HCT116 (cell line): ENCODE measurements at regions not wholly inside any gene's neighbourhood (a gene's known extent, or its start where the extent isn't known, plus 50 kb on each side); places are given as distances from the start of the nearest gene placed in this dataset.

Experiments
- ATAC-seq: fragments of 200-7000 bp; cut with Tn5 transposase; 2 replicates; pipeline ENCODE4 v1.9.1; 2020; ENCODE audit warnings: mild to moderate bottlenecking, moderate library complexity
- BruUV-seq: library from RNA; stranded (reverse); fragments of 400-500 nt; replicated peaks from 2 replicates; lab custom pipeline; 2021; lab: Mats Ljungman, UMichigan
- CTCF ChIA-PET: fragments of 300-600 bp; sonication (Branson Sonifier 250); formaldehyde crosslinking; loops from one replicate; lab custom pipeline; 2021; ENCODE audit warnings: antibody characterized with exemption; lab: Charles Lee
- POLR2A ChIA-PET: fragments of 300-600, 350-600 bp; sonication (Branson Sonifier 250); formaldehyde crosslinking; loops from one replicate; lab custom pipeline; 2021; ENCODE audit warnings: antibody characterized with exemption; lab: Charles Lee
- RAD21 ChIA-PET, 2 experiments: fragments of 300-600 bp; sonication (Branson Sonifier 250); formaldehyde crosslinking; loops; one replicate each; lab custom pipeline; 2023; ENCODE audit warnings: low total read pairs in 2 of 2; ENCODE audit not compliant: uncharacterized antibody in 2 of 2, unreplicated experiment in 2 of 2, low non-redundant PET in 1 of 2; lab: Charles Lee
- DNase-seq: peaks from one replicate; pipeline ENCODE4 v3.0.0-alpha.2; 2010; ENCODE audit warnings: low read depth, low spot score
- H2AFZ ChIP-seq: fragments of 200-600 bp; shearing (Covaris generic), sonication (generic); 2 replicates; pipeline ENCODE4 v1.6.1; 2017; ENCODE audit warnings: low read depth, mixed run types, mixed read lengths, antibody characterized with exemption, low read length; ENCODE audit not compliant: poor library complexity, severe bottlenecking
- H3K27ac ChIP-seq: 2 replicates; pipeline ENCODE4 v1.5.1; 2012; ENCODE audit warnings: low read depth, low read length
- H3K27me3 ChIP-seq: fragments of 200-600 bp; sonication (generic); 2 replicates; pipeline ENCODE4 v1.6.1; 2016; ENCODE audit warnings: mixed run types, low read length, mixed read lengths; ENCODE audit not compliant: insufficient read depth
- H3K36me3 ChIP-seq, 2 experiments: fragments of 200-500 bp in 1 of 2; fragments of 200-600 bp in 1 of 2; sonication (Bioruptor generic) in 1 of 2; sonication (generic) in 1 of 2; 2 replicates each; pipeline versions ENCODE4 v1.5.1 to v1.6.1; 2014 to 2016; ENCODE audit warnings: low read length in 2 of 2, inconsistent platforms in 1 of 2, mixed read lengths in 1 of 2, mixed run types in 1 of 2; ENCODE audit not compliant: insufficient read depth in 2 of 2, control insufficient read depth in 1 of 2
- H3K4me1 ChIP-seq, 2 experiments: fragments of 200-600 bp in 1 of 2; sonication (generic) in 1 of 2; 2 replicates each; pipeline versions ENCODE4 v1.5.1 to v1.6.1; 2012 to 2017; ENCODE audit warnings: low read length in 2 of 2, inconsistent platforms in 1 of 2, mild to moderate bottlenecking in 1 of 2, mixed read lengths in 1 of 2, mixed run types in 1 of 2, moderate library complexity in 1 of 2; ENCODE audit not compliant: insufficient read depth in 2 of 2, control insufficient read depth in 1 of 2
- H3K4me2 ChIP-seq: fragments of 200-600 bp; sonication (generic); 2 replicates; pipeline ENCODE4 v1.6.1; 2017; ENCODE audit warnings: mixed run types, low read length, mixed read lengths
- H3K4me3 ChIP-seq, 2 experiments: fragments of 200-600 bp in 1 of 2; sonication (generic) in 1 of 2; replicated peaks in 1 of 2; 2 replicates each; pipeline ENCODE4 v1.5.1; 2011 to 2016; ENCODE audit warnings: low read length in 2 of 2, control low read depth in 1 of 2, low read depth in 1 of 2, mild to moderate bottlenecking in 1 of 2, mixed read lengths in 1 of 2, mixed run types in 1 of 2
- H3K79me2 ChIP-seq: fragments of 200-600 bp; sonication (generic); 2 replicates; pipeline ENCODE4 v1.6.1; 2017; ENCODE audit warnings: mild to moderate bottlenecking, mixed run types, low read length, moderate library complexity, mixed read lengths; ENCODE audit not compliant: insufficient read depth
- H3K9ac ChIP-seq: fragments of 200-600 bp; sonication (generic); 2 replicates; pipeline ENCODE4 v1.6.1; 2016; ENCODE audit warnings: low read length, mixed read lengths
- H3K9me2 ChIP-seq: fragments of 200-600 bp; sonication (generic), shearing (Covaris generic); 2 replicates; pipeline ENCODE4 v1.6.1; 2017; ENCODE audit warnings: mixed run types, mild to moderate bottlenecking, moderate library complexity; ENCODE audit not compliant: insufficient read depth
- H3K9me3 ChIP-seq, 2 experiments: fragments of 200-500 bp in 1 of 2; fragments of 200-600 bp in 1 of 2; sonication (Bioruptor generic) in 1 of 2; sonication (generic) in 1 of 2; 2 replicates each; pipeline ENCODE4 v1.6.1; 2014 to 2017; ENCODE audit warnings: low read length in 2 of 2, mixed read lengths in 2 of 2, inconsistent platforms in 1 of 2, low read depth in 1 of 2, mild to moderate bottlenecking in 1 of 2, mixed run types in 1 of 2, moderate library complexity in 1 of 2; ENCODE audit not compliant: control insufficient read depth in 1 of 2, insufficient read depth in 1 of 2
- H4K20me1 ChIP-seq: fragments of 200-600 bp; sonication (generic), shearing (Covaris generic); 2 replicates; pipeline ENCODE4 v1.6.1; 2017; ENCODE audit warnings: mixed run types, mild to moderate bottlenecking, moderate library complexity; ENCODE audit not compliant: insufficient read depth
- EGR1 ChIP-seq: IDR thresholded peaks from 2 replicates; pipeline ENCODE4 v1.6.1; 2012; ENCODE audit warnings: low read depth
- EZH2phosphoT487 ChIP-seq: fragments of 200-600 bp; IDR thresholded peaks from 2 replicates; pipeline ENCODE4 v1.6.1; 2018; ENCODE audit warnings: antibody characterized with exemption, borderline replicate concordance
- FOSL1 ChIP-seq: IDR thresholded peaks from 2 replicates; pipeline ENCODE4 v1.6.1; 2012; ENCODE audit warnings: low read depth
- POLR2AphosphoS5 ChIP-seq: IDR thresholded peaks from 2 replicates; pipeline ENCODE4 v1.6.1; 2011; ENCODE audit warnings: mild to moderate bottlenecking, low read depth, low read length, moderate library complexity
- RAD21 ChIP-seq: IDR thresholded peaks from 2 replicates; pipeline ENCODE4 v1.6.1; 2012; ENCODE audit warnings: low read depth, mild to moderate bottlenecking
- REST ChIP-seq: IDR thresholded peaks from 2 replicates; pipeline ENCODE4 v1.6.1; 2012; ENCODE audit warnings: low read depth
- SP1 ChIP-seq: IDR thresholded peaks from 2 replicates; pipeline ENCODE4 v1.6.1; 2012; ENCODE audit warnings: low read depth
- SRF ChIP-seq: IDR thresholded peaks from 2 replicates; pipeline ENCODE4 v1.6.1; 2012; ENCODE audit warnings: low read depth
- TCF7L2 ChIP-seq: IDR thresholded peaks from 2 replicates; pipeline ENCODE4 v1.7.0; 2011; ENCODE audit warnings: borderline replicate concordance, inconsistent platforms; ENCODE audit not compliant: insufficient read depth, insufficient read length; ENCODE audit errors: extremely low read depth
- ZBTB33 ChIP-seq: IDR thresholded peaks from 2 replicates; pipeline ENCODE4 v1.6.1; 2011; ENCODE audit warnings: mild to moderate bottlenecking, low read length, moderate library complexity; ENCODE audit not compliant: insufficient replicate concordance; ENCODE audit errors: extremely low read depth
- ZFX ChIP-seq: fragments of 450-650 bp; IDR thresholded peaks from 2 replicates; pipeline ENCODE4 v1.6.1; 2017
- ZNF274 ChIP-seq: fragments of 200-500 bp; sonication (Bioruptor generic); IDR thresholded peaks from 2 replicates; pipeline ENCODE4 v1.6.1; 2014; ENCODE audit warnings: mild to moderate bottlenecking, low read depth, low read length, inconsistent platforms
- intact Hi-C: fragments of 100-400 bp; cut with micrococcal nuclease; formaldehyde crosslinking; loops from 2 replicates; pipeline ENCODE4 v1.10.0; 2022

GRCh38 chr11:116422956-116423600 lies 349.7 kb downstream of the BUD13 start (continued):
- TF ChIP-seq REST (no peak), EGR1 (no peak), RAD21 (no peak), ZFX (no peak), FOSL1 (no peak), ZBTB33 (no peak)
- TF ChIP-seq, all 23 proteins: peak for 0

GRCh38 chr11:116422556-116422955 lies 350.2 kb downstream of the BUD13 start:
- POLR2A ChIA-PET, result no interaction called here
- H3K4me1 ChIP-seq, result 0 out of 4 replicates have a peak, but pooled peaks cover 0 to 3% of the 10 kb centered on the region in 2 experiments
- no peaks in the 10 kb centered on the region for H3K36me3 ChIP-seq
- H3K27me3 ChIP-seq, result peaks cover 19% of the 10 kb centered on the region
- no peaks in the 10 kb centered on the region for H4K20me1 ChIP-seq
- H3K9me2 ChIP-seq, result no peaks in the 10 kb centered on the region
- H3K4me2 ChIP-seq, result no peak overlapping the region
- no peak for DNase-seq
- no peaks in the 10 kb centered on the region for H3K79me2 ChIP-seq
- H3K27ac ChIP-seq, result no peak overlapping the region
- intact Hi-C loops, result no loop called here
- RAD21 ChIA-PET, result no interaction called here
- no peaks in the 10 kb centered on the region for H3K9me3 ChIP-seq
- BruUV-seq, result no TSS peak
- no peak for TF ChIP-seq FOSL1
- TF ChIP-seq SRF, result no peak
- no peak for TF ChIP-seq ZBTB33
- no peak for TF ChIP-seq POLR2AphosphoS5
- TF ChIP-seq ZFX, result no peak
- TF ChIP-seq SP1, result no peak
- no peak for TF ChIP-seq TCF7L2
- TF ChIP-seq EZH2phosphoT487, result no peak
- no peak for TF ChIP-seq REST
- no peak for TF ChIP-seq ZNF274
- no peak overlapping the region for H3K4me3 ChIP-seq
- H2AFZ ChIP-seq, result no peak overlapping the region
- CTCF ChIA-PET, result no interaction called here
- no peak overlapping the region for H3K9ac ChIP-seq
- no peak for ATAC-seq
